Panc1 (cell line): ENCODE measurements at regions not wholly inside any gene's neighbourhood (a gene's known extent, or its start where the extent isn't known, plus 50 kb on each side); places are given as distances from the start of the nearest gene placed in this dataset.

ENCODE experiments used
- ATAC-seq: fragments of 200-7000 bp; cut with Tn5 transposase; 2 replicates; pipeline ENCODE4 v1.9.1; 2020; ENCODE audit warnings: mild to moderate bottlenecking, moderate library complexity
- BruUV-seq: library from RNA; stranded (reverse); fragments of 400-500 nt; replicated peaks from 2 replicates; lab custom pipeline; 2021; lab: Mats Ljungman, UMichigan
- CTCF ChIA-PET: fragments of 300-600 bp; sonication (Branson Sonifier 250); formaldehyde crosslinking; loops from one replicate; lab custom pipeline; 2022; ENCODE audit warnings: antibody characterized with exemption; lab: Charles Lee
- POLR2A ChIA-PET: fragments of 300-600 bp; sonication (Branson Sonifier 250); formaldehyde crosslinking; loops from one replicate; lab custom pipeline; 2022; ENCODE audit warnings: antibody characterized with exemption; lab: Charles Lee
- DNase-seq: peaks from one replicate; pipeline ENCODE4 v3.0.0-alpha.2; 2010; ENCODE audit warnings: low read depth, low spot score
- H3K27ac ChIP-seq: 2 replicates; pipeline ENCODE4 v1.5.1; 2011; ENCODE audit warnings: mild to moderate bottlenecking, low read length, inconsistent platforms
- H3K27me3 ChIP-seq: fragments of 200-500 bp; sonication (Bioruptor generic); 2 replicates; pipeline ENCODE4 v1.6.0; 2014; ENCODE audit warnings: low read length, inconsistent platforms; ENCODE audit not compliant: control insufficient read depth, insufficient read depth
- H3K36me3 ChIP-seq: fragments of 200-500 bp; sonication (Bioruptor generic); 2 replicates; pipeline ENCODE4 v1.5.1; 2014; ENCODE audit warnings: inconsistent platforms, mild to moderate bottlenecking, low read length, moderate library complexity; ENCODE audit not compliant: control insufficient read depth, insufficient read depth
- H3K4me1 ChIP-seq: 2 replicates; pipeline ENCODE4 v1.5.1; 2011; ENCODE audit warnings: inconsistent platforms, mild to moderate bottlenecking, low read length, moderate library complexity; ENCODE audit not compliant: control insufficient read depth, insufficient read depth
- H3K4me3 ChIP-seq, 2 experiments: 2 replicates each; pipeline ENCODE4 v1.5.1; 2011 to 2012; ENCODE audit warnings: low read depth in 2 of 2, low read length in 2 of 2, mild to moderate bottlenecking in 2 of 2, inconsistent platforms in 1 of 2, moderate library complexity in 1 of 2
- H3K9me3 ChIP-seq: fragments of 200-500 bp; sonication (Bioruptor generic); 2 replicates; pipeline ENCODE4 v1.5.1; 2014; ENCODE audit warnings: low read depth, mild to moderate bottlenecking, inconsistent platforms, low read length, moderate library complexity; ENCODE audit not compliant: control insufficient read depth, insufficient read depth
- CTCF ChIP-seq: fragments of 450-650 bp; IDR thresholded peaks from 2 replicates; pipeline ENCODE4 v1.5.1; 2017; ENCODE audit warnings: mild to moderate bottlenecking
- POLR2AphosphoS5 ChIP-seq: IDR thresholded peaks from 2 replicates; pipeline ENCODE4 v1.6.1; 2012; ENCODE audit warnings: mild to moderate bottlenecking, low read depth, low read length, moderate library complexity
- REST ChIP-seq, 2 experiments: IDR thresholded peaks; 2 replicates each; pipeline ENCODE4 v1.6.1; 2011 to 2012; ENCODE audit warnings: low read depth in 2 of 2, control low read depth in 1 of 2, low read length in 1 of 2, mild to moderate bottlenecking in 1 of 2, moderate library complexity in 1 of 2; ENCODE audit not compliant: insufficient read depth in 1 of 2
- SIN3A ChIP-seq: IDR thresholded peaks from 2 replicates; pipeline ENCODE4 v1.6.1; 2012; ENCODE audit warnings: low read depth, mild to moderate bottlenecking, low read length, moderate library complexity, borderline replicate concordance; ENCODE audit not compliant: insufficient read depth
- TCF7L2 ChIP-seq: IDR thresholded peaks from 2 replicates; pipeline ENCODE4 v1.6.1; 2011; ENCODE audit warnings: mild to moderate bottlenecking, low read depth, low read length, inconsistent platforms
- in situ Hi-C: cut with HindIII; loops from 2 replicates; pipeline ENCODE4 v1.10.0; 2016; ENCODE audit warnings: low sequenced_read_pairs, low pct_unique_long_range_greater_than_20kb
- intact Hi-C: fragments of 100-400 bp; cut with micrococcal nuclease; formaldehyde crosslinking; loops from one replicate; pipeline ENCODE4 v1.10.0; 2022; ENCODE audit not compliant: unreplicated experiment

GRCh38 chr1:221291113-221291512, 411.9 kb downstream of the HLX start:
- Histone ChIP-seq H3K4me1 (no peaks in the 10 kb centered on the region), H3K9me3 (no peaks in the 10 kb centered on the region), H3K4me3 (no peak overlapping the region), H3K27ac (no peak overlapping the region), H3K27me3 (no peaks in the 10 kb centered on the region), H3K36me3 (no peaks in the 10 kb centered on the region; the same call in 1 of the 2 replicates)
- intact Hi-C loops = no loop called here
- no TSS peak for BruUV-seq
- TF ChIP-seq CTCF (no peak), REST (IDR thresholded peaks at IDR 0.05; ENCODE audit: insufficient read depth in 1 of 2, low read depth in 2 of 2, low read length in 1 of 2) (no peak), TCF7L2 (no peak), POLR2AphosphoS5 (no peak), SIN3A (no peak)
- ChIA-PET CTCF (no interaction called here), POLR2A (no interaction called here)
- DNase-seq (no peak), ATAC-seq (no peak)
- in situ Hi-C loops = no loop called here

- DNase-seq (no peak), ATAC-seq (no peak)
- Histone ChIP-seq H3K27me3 (no peaks in the 10 kb centered on the region), H3K27ac (no peak overlapping the region), H3K4me1 (no peaks in the 10 kb centered on the region), H3K4me3 (no peak overlapping the region), H3K36me3 (no peaks in the 10 kb centered on the region; the same call in 1 of the 2 replicates), H3K9me3 (no peaks in the 10 kb centered on the region)
- TF ChIP-seq POLR2AphosphoS5 (no peak), CTCF (no peak), SIN3A (no peak), REST (IDR thresholded peaks at IDR 0.05; ENCODE audit: insufficient read depth in 1 of 2, low read depth in 2 of 2, low read length in 1 of 2) (no peak), TCF7L2 (no peak)
- POLR2A ChIA-PET = no interaction called here
- in situ Hi-C loops (no loop called here), intact Hi-C loops (no loop called here)
- BruUV-seq = no TSS peak
- CTCF ChIA-PET = no interaction called here
Measured at GRCh38 chr1:221292652-221293051, 413.4 kb downstream of the HLX start.
